K562 (cell line): ENCODE measurements at regions not wholly inside any gene's neighbourhood (a gene's known extent, or its start where the extent isn't known, plus 50 kb on each side); places are given as distances from the start of the nearest gene placed in this dataset.
A peak's percentile ranks its signal among the peaks of the same experiment; 100 is the strongest.

Experiments
- ATAC-seq: fragments of 200-7000 bp; cut with Tn5 transposase; 3 replicates; pipeline ENCODE4 v1.9.1; 2020; ENCODE audit warnings: moderate library complexity
- BruUV-seq: library from RNA; stranded (reverse); fragments of 400-500 nt; replicated peaks from 2 replicates; lab custom pipeline; 2021; lab: Mats Ljungman, UMichigan
- CTCF ChIA-PET: fragments of 300-600 bp; formaldehyde crosslinking; extraction: SDS; loops from one replicate; lab custom pipeline; 2021; ENCODE audit warnings: low intra/inter-chr PET ratio; lab: Yijun Ruan, JAX
- POLR2A ChIA-PET: fragments of 300-600, 350-650 bp; sonication (Branson Sonifier 250); formaldehyde crosslinking; extraction: SDS; loops from one replicate; lab custom pipeline; 2021; ENCODE audit warnings: antibody characterized with exemption, inconsistent platforms; lab: Yijun Ruan, JAX
- DNase-seq, 4 experiments: peaks; one replicate each; pipeline versions ENCODE4 v3.0.0 to v3.0.0-alpha.2; 2011 to 2018; ENCODE audit warnings: low spot score in 3 of 4, mixed read lengths in 3 of 4; ENCODE audit errors: extremely low read depth in 1 of 4
- FAIRE-seq: peaks from 2 replicates; lab custom pipeline; 2011; peaks lifted over from hg19 to GRCh38; lab: Jason Lieb, UNC
- H2AFZ ChIP-seq: 2 replicates; pipeline ENCODE4 v1.6.0; 2011; ENCODE audit warnings: low read depth, low read length, control low read depth, inconsistent platforms
- H3K27ac ChIP-seq: fragments of 200-600 bp; 3 replicates; pipeline ENCODE4 v1.8.0; 2011; ENCODE audit warnings: low read depth, mild to moderate bottlenecking, control low read depth, inconsistent platforms, low read length, moderate library complexity, mixed read lengths; ENCODE audit errors: extremely low read depth
- H3K27me3 ChIP-seq, 2 experiments: fragments of 300-600 bp in 1 of 2; 2 replicates in 1 of 2; 3 replicates in 1 of 2; pipeline versions ENCODE4 v1.6.0 to v1.8.0; 2011; ENCODE audit warnings: inconsistent platforms in 2 of 2, low read length in 2 of 2, mild to moderate bottlenecking in 1 of 2, mixed read lengths in 1 of 2, moderate library complexity in 1 of 2; ENCODE audit not compliant: control insufficient read depth in 2 of 2, insufficient read depth in 2 of 2
- H3K36me3 ChIP-seq: fragments of 300-600 bp; 3 replicates; pipeline ENCODE4 v1.8.0; 2011; ENCODE audit warnings: mild to moderate bottlenecking, low read length, inconsistent platforms; ENCODE audit not compliant: control insufficient read depth, insufficient read depth
- H3K4me1 ChIP-seq, 2 experiments: fragments of 200-600 bp in 1 of 2; replicated peaks in 1 of 2; 2 replicates in 1 of 2; 3 replicates in 1 of 2; pipeline versions ENCODE4 v1.5.1 to v1.8.0; 2011; ENCODE audit warnings: inconsistent platforms in 2 of 2, low read length in 2 of 2, mild to moderate bottlenecking in 1 of 2, mixed read lengths in 1 of 2, moderate library complexity in 1 of 2; ENCODE audit not compliant: control insufficient read depth in 2 of 2, insufficient read depth in 2 of 2
- H3K4me2 ChIP-seq: 2 replicates; pipeline ENCODE4 v1.6.1; 2011; ENCODE audit warnings: low read length, control low read depth, inconsistent platforms, mixed read lengths; ENCODE audit not compliant: insufficient read depth
- H3K4me3 ChIP-seq: fragments of 200-600 bp; sonication (generic), shearing (Covaris generic); 2 replicates; pipeline ENCODE4 v1.5.1; 2016; ENCODE audit warnings: control low read depth, inconsistent platforms
- H3K79me2 ChIP-seq: fragments of 200-600 bp; 3 replicates; pipeline ENCODE4 v1.8.0; 2011; ENCODE audit warnings: low read length, inconsistent platforms; ENCODE audit not compliant: control insufficient read depth, insufficient read depth
- H3K9ac ChIP-seq, 2 experiments: 2 replicates each; pipeline versions ENCODE4 v1.6.0 to v1.6.1; 2011; ENCODE audit warnings: low read depth in 2 of 2, low read length in 2 of 2, control low read depth in 1 of 2, inconsistent platforms in 1 of 2, mild to moderate bottlenecking in 1 of 2, mixed read lengths in 1 of 2; ENCODE audit not compliant: insufficient read depth in 1 of 2
- H3K9me1 ChIP-seq: one replicate; pipeline ENCODE4 v1.6.0; 2011; ENCODE audit warnings: inconsistent platforms, mild to moderate bottlenecking, low read length, moderate library complexity; ENCODE audit not compliant: control insufficient read depth, insufficient read depth
- H3K9me3 ChIP-seq: replicated peaks from 2 replicates; pipeline ENCODE4 v1.5.1; 2011; ENCODE audit warnings: low read depth, low read length, inconsistent platforms; ENCODE audit not compliant: control insufficient read depth, insufficient read depth
- H4K20me1 ChIP-seq: replicated peaks from 2 replicates; pipeline ENCODE4 v1.6.1; 2011; ENCODE audit warnings: low read length, inconsistent platforms, mixed read lengths; ENCODE audit not compliant: control insufficient read depth, insufficient read depth
- BDP1 ChIP-seq: IDR thresholded peaks from 3 replicates; pipeline ENCODE4 v1.6.1; 2011; ENCODE audit not compliant: insufficient read length, insufficient read depth
- C11orf30 ChIP-seq: fragments of 450-650 bp; IDR thresholded peaks from 2 replicates; pipeline ENCODE4 v1.6.1; 2016; ENCODE audit warnings: low read depth, mild to moderate bottlenecking
- CBX3 ChIP-seq, 2 experiments: IDR thresholded peaks; 1 replicate in 1 of 2; 2 replicates in 1 of 2; pipeline ENCODE4 v1.6.1; 2012; ENCODE audit warnings: inconsistent platforms in 2 of 2, low read length in 2 of 2, borderline replicate concordance in 1 of 2, control low read depth in 1 of 2
- POLR2H ChIP-seq: IDR thresholded peaks from 2 replicates; pipeline ENCODE4 v1.6.1; 2016; ENCODE audit warnings: missing genetic modification characterization, low read depth, mild to moderate bottlenecking, control low read depth, missing compliant biosample characterization, moderate library complexity
- POLR3A ChIP-seq: IDR thresholded peaks from 2 replicates; pipeline ENCODE4 v1.6.1; 2011; ENCODE audit warnings: borderline replicate concordance, mild to moderate bottlenecking, moderate library complexity; ENCODE audit not compliant: insufficient read length, insufficient read depth; ENCODE audit errors: extremely low read depth
- TBP ChIP-seq: optimal IDR thresholded peaks from 2 replicates; pipeline ENCODE3; 2011; ENCODE audit warnings: low read depth, low read length, improper control_type of control experiment
- ZNF444 ChIP-seq: fragments of 250-450 bp; sonication (Bioruptor Pico); IDR thresholded peaks from 2 replicates; pipeline ENCODE4 v1.4.0; 2020; ENCODE audit warnings: mild to moderate bottlenecking, moderate library complexity
- WGBS: fragments of 100-300 bp; shearing (Covaris generic); methylation state at CpG from one replicate; pipeline ENCODE4 v1.1.6; 2016; ENCODE audit warnings: low coverage, mixed read lengths; ENCODE audit not compliant: insufficient coverage; ENCODE audit errors: missing lambda C conversion rate; 5-methylcytosine and 5-hydroxymethylcytosine counted together
- in situ Hi-C: fragments of 300-500 bp; cut with MboI; formaldehyde crosslinking; loops from 4 replicates; pipeline ENCODE4 v1.15.0; 2018; ENCODE audit warnings: inconsistent platforms, mixed read lengths
- intact Hi-C: fragments of 100-400 bp; cut with micrococcal nuclease; formaldehyde crosslinking; loops from 2 replicates; pipeline ENCODE4 v1.14.2; 2022
- TF ChIP-seq, protein P1 (sequence below): fragments of 450-650 bp; formaldehyde crosslinking; IDR thresholded peaks from 2 replicates; pipeline ENCODE4 v1.4.0; 2020; ENCODE audit warnings: mild to moderate bottlenecking, moderate library complexity

- Histone ChIP-seq H3K36me3 (no peaks in the 10 kb centered on the region), H4K20me1 (no peaks in the 10 kb centered on the region), H3K4me2 (no peak overlapping the region), H3K9me1 (no peaks in the 10 kb centered on the region), H2AFZ (no peak overlapping the region), H3K4me3 (no peak overlapping the region), H3K79me2 (no peaks in the 10 kb centered on the region), H3K9ac (no peak overlapping the region), H3K27me3 (peaks cover 0 to 2% of the 10 kb centered on the region in 2 experiments; a peak in 2 of 5 replicates), H3K9me3 (peaks cover 6% of the 10 kb centered on the region; the same call in 1 of the 2 replicates), H3K4me1 (no peaks in the 10 kb centered on the region), H3K27ac (no peak overlapping the region)
- WGBS = 0% methylated on average over 3 of the region's 3 CpGs
- intact Hi-C loops = no loop called here
- ATAC-seq = no peak
- POLR2A ChIA-PET = interaction anchor here (0.8 to 3.5 kb wide), 2 partner anchors 13 to 116 kb away, joined by 3 to 17 read pairs; no protein-coding TSS in a partner anchor
- CTCF ChIA-PET = no interaction called here
- TF ChIP-seq C11orf30 (no peak), POLR2H (tag) (peak; percentile 91), CBX3 (IDR thresholded peaks at IDR 0.05; ENCODE audit: borderline replicate concordance in 1 of 2, low read length in 2 of 2) (no peak), TBP (peak; percentile 79), POLR3A (peak; percentile 74), BDP1 (peak; percentile 24), ZNF444 (CRISPR knock-in tag) (no peak)
- TF ChIP-seq, protein P1, sequence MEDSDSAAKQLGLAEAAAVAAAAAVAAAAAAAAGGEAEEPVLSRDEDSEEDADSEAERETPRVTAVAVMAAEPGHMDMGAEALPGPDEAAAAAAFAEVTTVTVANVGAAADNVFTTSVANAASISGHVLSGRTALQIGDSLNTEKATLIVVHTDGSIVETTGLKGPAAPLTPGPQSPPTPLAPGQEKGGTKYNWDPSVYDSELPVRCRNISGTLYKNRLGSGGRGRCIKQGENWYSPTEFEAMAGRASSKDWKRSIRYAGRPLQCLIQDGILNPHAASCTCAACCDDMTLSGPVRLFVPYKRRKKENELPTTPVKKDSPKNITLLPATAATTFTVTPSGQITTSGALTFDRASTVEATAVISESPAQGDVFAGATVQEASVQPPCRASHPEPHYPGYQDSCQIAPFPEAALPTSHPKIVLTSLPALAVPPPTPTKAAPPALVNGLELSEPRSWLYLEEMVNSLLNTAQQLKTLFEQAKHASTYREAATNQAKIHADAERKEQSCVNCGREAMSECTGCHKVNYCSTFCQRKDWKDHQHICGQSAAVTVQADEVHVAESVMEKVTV = no peak
- no peak for FAIRE-seq
- no TSS peak for BruUV-seq
- DNase-seq = no peak
- in situ Hi-C loops = no loop called here
These were observed 83.5 kb downstream of the ZNF777 start for GRCh38 chr7:149377386-149377785.
